ENCODE measurements at regions not wholly inside any gene's neighbourhood (a gene's known extent, or its start where the extent isn't known, plus 50 kb on each side); places are given as distances from the start of the nearest gene placed in this dataset.
"Not testable (repeated sequence)": the region's sequence is repeated elsewhere in the genome, so short reads cannot be mapped to it uniquely, and the experiment has no call there.

DNA sequence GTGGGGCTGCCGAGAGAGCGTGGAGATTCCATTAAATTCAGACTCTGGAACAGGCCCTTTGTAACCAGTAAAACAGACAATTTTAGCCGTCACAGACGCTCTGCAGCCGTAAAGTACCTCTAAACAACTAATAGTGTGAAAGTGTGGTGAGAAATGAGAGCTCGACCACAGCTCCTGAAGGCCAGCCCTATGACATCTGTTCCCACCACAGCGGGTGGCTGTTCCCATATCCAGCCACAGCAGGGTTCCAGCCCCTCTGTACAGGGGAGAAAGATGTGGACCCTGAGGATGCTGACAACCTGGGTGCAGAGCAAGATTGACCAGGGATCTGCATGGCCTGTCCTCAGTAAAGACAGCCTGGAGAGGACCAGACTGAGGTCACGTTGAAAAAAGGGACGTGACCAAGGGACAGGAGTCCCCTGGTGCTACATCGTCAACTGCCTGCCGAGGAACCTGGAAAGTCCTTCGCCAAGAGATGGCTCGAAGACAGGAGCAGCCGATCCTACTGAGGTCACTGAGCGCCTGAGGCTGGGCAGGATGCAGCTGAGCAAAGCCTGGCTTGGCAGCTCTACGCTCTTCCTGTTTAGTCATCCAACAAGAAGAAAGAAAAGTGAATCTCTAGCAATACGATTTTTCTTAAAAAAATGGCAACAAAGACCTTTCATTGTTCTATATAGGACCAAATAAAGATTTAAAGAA lies 831.7 kb downstream of the RNF144A start:
- DNase-seq (ENCODE audit: low spot score) = no peak
- intact Hi-C loops (cut with DNase I) = no loop called here

DNA sequence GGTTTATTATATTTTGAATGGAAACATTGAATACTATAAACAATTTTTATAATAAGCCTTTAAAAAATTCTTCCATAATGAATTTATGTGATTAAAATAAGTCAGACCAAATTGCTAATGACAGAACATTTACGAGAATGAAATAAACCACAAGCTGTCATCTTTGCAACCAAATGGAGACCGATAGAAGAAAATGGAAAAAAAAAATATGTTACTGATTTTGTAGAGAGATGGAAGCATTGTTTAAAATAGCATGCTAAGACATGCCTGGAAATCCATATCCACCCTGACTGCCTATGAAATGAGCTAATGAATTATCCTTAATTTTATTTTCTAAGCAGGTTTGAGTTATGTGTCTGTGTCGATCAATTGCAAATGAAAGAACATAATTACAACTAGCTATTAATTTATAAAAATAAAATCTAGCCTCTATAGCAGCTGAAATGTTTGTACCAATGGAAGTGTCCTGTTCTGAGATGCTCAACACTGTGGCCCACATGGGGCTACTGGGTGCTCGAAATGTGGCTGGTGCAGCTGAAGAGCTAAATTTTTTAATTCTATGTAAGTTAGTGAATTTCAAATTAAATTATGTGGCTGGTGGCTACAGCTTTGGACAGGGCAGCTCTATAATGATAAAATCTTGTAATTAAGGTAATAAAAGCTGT lies 832.8 kb downstream of the RNF144A start:
- intact Hi-C loops (cut with DNase I) = no loop called here
- no peak for DNase-seq (ENCODE audit: low spot score)

DNA sequence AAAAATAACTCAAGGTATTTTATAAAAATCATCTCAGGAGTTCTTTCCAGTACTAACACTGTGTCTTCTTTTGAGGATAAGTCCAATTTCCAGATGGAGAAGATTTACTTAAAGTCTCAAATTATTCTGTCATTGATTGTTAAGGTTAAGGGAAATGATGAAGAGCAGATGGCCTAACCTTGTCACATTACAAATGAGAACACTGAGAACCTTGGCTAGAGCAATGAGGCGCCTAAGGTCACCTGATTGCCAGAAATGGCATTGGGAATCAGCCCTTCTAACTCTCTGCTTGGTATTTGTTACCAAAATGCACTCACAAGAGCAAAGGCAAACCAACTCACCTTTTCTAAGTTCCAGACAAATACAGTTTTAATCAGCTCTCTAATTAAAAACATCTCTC lies 835.1 kb downstream of the RNF144A start:
- intact Hi-C loops (cut with DNase I) = no loop called here
- DNase-seq (ENCODE audit: low spot score) = no peak

DNA sequence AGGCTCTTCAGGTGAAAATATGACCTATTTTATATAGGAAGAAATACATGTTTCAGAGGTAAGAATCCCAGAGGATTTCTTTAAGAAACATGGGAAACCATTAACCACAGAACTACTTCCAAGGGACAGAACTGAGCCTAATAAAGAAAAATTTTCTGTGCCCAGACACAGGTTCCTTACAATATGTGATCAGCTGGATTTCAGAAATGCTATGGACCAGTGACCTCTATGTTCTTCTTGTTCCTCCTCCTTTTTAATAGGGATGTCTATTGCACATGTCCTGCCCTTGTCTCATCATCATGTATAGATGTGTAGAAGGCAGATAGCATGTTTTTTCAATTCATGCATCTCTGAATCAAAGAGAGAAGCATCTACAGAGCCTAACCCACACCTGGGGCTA lies 836.6 kb downstream of the RNF144A start:
- DNase-seq (ENCODE audit: low spot score) = no peak
- intact Hi-C loops (cut with DNase I) = no loop called here

DNA sequence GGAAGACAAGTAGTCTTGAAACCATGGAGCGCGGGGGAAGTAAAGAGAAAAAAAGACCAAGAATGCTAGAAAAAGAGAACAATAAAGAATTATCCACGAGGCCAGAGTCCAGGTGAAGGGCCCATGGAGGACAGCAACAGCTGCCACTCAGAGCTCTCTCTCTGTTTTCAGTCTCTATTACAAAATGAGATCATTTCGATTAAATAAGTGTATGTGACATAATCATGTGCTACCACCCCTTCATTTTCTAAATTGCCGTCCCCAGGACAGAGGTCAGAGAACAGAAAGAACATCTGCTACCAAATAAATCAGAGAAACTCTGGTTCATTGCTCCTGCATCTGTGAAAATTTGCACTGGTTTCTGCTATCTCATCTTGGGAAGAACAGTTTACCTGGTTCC lies 838.7 kb downstream of the RNF144A start:
- no peak for DNase-seq (ENCODE audit: low spot score)
- intact Hi-C loops (cut with DNase I) = no loop called here

DNA sequence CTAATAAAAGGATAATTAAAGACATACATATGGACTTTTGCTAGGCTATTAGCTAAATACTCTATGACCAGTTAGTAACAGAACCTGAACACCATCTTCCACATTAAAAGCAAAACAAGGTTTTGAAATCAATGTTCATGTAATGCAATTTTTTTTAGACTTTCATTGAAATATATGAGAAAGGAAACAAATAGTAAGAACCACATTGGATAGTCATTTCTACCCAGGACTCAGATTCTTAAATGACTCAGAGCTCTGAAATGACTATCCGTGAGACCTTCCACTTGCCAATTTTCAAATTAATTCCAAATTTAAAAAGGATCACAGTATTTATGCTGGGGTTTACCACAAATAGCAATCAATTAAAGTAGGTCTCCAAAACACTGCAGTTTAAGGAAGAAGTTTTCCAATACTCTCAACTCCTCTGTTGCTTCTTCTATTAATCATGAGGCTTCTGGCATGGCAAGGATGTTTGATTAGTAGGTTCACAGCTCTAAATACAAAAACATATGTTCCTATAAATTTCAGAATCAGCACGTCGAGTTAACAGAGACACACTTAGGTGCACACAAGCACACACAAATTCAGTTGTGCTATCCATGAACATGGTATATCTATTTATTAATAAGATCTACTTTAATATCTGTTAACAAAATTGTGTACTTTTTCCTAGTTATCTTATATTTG lies 841.0 kb downstream of the RNF144A start:
- no peak for DNase-seq (ENCODE audit: low spot score)
- intact Hi-C loops (cut with DNase I) = no loop called here

DNA sequence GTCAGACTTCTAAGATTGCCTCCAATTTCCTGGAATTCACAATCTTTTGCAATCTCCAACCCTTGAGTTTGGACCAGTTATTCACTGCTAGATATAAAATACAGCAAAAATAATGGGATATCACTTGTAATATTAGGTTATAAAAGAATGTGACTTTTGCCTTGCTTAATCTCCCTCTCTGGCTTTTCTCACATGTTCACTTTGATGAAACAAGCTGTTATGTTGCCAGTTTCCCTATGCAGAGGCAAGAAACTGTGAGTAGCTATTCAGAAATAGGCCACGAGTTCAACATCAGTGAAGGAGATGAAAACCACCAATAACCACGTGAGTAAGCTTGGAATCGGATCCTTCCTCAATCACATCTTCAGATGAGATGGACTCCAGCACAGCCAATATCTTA lies 842.7 kb downstream of the RNF144A start:
- intact Hi-C loops (cut with DNase I) = no loop called here
- DNase-seq (ENCODE audit: low spot score) = no peak

DNA sequence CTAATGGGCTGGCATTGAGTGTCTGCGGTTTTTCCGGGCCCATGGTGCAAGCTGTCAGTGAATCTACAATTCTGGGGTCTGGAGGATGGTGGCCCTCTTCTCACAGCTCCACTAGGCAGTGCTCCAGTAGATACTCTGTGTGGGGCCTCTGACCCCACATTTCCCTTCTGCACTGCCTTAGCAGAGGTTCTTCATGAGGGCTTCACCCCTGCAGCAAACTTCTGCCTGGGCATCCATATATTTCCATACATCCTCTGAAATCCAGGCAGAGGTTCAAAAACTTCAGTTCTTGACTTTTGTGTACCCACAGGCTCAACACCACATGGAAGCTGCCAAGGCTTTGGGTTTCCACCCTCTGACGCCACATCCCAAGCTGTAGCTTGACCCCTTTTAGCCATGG lies 846.2 kb downstream of the RNF144A start:
- intact Hi-C loops (cut with DNase I) = not testable (repeated sequence)

DNA sequence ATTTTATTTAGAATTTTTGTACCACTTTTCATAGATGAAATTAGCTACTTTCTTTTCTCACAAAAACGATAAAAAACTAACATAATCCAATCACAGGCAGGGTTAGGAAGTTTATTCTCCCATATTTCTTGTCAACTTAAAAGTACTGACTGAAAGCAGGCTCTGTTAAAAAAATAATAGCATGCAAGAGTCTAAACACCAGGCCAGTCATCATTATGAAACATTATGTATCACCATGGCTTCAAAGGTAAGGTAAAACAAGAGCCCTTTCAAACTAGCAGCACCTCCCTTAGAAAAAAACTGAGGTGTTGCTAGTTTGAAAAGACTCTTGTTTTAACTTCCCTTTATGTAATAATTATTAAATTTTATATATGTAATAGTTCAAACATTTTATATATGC lies 848.0 kb downstream of the RNF144A start:
- no peak for DNase-seq (ENCODE audit: low spot score)

More for the DNA sequence above, 846.2 kb downstream of the RNF144A start:
- DNase-seq (ENCODE audit: low spot score) = not testable (repeated sequence)

DNA sequence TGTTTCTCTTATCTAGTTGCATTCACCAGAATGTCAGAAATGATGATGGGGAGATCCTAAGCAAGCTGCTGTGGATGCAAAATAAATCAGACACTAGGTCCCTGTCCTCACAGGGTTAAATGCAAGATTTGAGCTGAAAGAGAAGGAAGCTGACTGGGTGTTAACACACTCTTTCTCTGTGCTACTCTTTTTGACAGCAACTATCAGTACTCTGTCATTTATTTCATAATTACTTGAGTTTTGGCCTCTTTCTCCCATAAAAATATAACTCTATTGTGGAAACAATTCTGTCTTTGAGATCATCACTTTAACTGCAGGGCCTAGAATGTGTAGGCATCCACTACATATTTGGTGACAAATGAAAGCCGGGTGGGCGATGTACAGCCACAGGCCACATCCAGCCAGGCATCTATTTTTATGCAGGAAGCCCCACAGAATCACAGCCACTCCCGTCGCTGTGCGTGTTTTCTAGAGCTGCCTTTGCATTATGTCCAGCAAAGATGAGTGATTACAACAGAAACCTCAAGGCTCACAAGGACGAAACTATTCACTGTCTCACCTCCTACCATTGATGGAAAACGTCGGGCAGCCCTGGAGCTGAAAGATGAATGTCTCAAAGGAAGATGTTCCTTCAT lies 849.0 kb downstream of the RNF144A start:
- intact Hi-C loops (cut with DNase I) = no loop called here
- DNase-seq (ENCODE audit: low spot score) = no peak

More for the DNA sequence above, 848.0 kb downstream of the RNF144A start:
- intact Hi-C loops (cut with DNase I) = no loop called here

DNA sequence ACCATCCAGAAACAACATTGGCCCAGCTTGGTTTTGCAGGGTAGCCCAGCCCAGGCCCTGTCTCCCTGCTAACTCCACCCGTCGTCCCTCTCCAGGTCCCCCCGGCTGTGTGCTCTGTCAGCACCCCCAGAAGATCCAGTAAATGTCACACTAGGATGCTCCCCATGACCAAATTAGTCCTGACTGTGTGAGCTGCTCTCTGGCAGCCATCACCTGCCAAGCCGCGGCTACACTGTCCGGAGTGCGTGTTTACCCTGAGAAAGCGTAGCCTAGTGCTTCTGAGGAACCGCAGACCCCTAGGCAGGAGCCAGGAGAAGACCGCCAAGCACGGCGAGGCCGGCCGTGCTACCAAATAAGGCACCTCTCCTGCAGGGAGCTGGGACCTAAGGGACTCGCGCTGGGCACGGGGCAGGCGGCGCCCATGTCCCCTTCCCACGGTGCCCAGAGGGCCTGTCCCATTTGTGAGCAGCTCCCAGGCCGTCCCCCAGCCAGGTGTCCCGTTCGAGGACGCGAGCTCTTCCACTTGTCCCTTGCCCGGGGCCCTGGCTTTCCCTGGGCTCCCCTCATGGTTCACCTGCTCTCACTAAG lies 849.9 kb downstream of the RNF144A start:
- intact Hi-C loops (cut with DNase I) = no loop called here
- no peak for DNase-seq (ENCODE audit: low spot score)

DNA sequence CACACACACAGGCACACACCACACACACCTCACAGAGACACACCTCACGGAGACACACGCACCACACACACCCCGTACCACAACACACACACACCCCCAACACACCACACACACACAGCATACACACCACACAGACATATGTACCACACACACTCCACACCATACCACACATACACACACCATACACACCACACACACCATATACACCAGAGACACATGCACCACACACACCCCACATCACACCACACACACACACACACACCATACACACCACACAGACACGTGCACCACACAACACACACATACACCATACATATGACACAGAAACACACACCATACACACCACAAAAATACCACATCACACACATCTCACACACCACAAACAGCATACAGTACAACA lies 850.7 kb downstream of the RNF144A start:
- DNase-seq (ENCODE audit: low spot score) = no peak
- intact Hi-C loops (cut with DNase I) = no loop called here

DNA sequence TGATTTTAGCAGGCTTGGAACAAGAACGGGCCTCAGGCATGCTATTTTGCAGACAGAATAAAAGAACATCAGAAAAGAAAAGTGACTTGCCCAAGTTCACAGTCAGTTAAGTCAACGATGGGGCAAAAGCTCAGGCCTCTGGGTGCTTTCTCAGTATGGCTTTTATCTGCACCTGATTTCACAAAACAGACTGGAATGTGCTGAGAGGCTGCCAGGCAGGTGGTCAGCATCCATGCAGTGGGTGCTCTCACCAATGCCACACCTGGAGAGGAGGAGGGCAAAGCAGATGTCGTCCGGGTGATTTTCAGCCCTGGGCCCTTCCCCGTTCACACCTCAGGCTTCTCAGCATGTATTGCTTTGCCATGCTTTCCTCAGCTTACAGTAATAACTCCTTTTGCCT lies 854.6 kb downstream of the RNF144A start:
- intact Hi-C loops (cut with DNase I) = no loop called here
- DNase-seq (ENCODE audit: low spot score) = no peak

DNA sequence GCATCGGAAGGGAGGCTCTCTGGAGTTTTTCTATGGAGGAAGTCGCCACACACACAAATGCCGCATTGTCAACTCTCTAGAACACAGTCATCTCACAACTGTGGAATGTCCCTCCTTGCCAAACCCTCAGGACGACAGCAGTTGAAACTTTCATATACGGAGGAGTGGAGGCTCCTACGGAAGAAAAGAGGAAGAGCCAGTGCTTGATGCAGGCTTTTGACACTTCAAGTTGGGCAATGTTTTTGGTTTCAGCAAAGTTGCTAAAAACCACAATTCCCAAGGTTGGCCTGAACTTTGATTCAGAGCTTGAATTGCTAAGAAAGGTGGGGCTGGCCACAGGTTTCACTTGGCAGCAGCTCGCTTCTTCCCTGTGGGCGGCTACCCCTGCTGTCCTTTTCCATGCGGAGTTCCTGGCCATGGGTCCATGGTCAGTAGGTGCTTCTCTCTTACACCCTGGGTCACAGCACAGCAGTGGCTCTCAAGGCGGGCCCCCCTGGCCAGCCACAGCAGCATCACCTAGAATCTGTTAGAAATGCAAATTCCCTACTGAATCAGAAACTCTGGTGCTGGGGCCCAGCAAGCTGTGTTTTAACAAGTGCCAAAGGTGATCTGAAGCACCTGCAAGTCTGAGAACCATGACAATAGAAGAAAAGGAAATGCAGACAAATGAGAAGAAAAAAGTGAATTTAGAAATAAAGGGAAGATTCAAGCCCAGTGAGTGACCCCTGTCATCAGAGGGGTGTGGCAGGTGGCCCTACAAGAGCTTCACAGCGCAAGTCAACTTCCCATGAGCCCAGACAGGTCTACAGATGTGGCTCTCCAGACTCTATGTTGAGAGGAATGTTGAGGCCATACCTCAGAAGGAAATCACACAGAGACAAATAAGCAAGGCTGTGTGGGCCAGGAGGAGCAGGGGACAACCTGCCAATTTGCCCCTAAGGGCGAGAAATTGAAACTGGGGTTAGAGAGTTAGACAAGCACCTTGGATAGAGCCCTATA lies 856.4 kb downstream of the RNF144A start:
- intact Hi-C loops (cut with DNase I) = no loop called here
- no peak for DNase-seq (ENCODE audit: low spot score)

DNA sequence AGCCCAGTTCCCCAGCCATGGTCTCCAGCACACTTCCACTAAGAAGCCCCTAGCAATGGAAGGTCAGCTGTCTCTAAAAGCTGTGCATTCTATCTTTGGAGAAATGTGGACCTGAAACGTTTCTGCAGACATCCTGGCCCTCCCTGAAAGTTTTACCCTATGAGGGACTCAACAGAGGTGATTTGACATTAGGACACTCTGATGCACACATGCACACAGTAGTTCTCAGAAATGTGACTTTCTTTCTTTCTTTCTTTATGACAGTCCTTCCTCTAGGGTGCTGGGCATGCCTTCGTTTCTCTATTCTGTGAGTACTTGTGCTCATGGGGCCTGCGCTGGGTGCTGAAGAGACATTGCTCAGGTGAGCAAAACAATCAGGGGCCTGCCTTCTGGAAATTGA lies 857.3 kb downstream of the RNF144A start:
- intact Hi-C loops (cut with DNase I) = no loop called here
- no peak for DNase-seq (ENCODE audit: low spot score)

DNA sequence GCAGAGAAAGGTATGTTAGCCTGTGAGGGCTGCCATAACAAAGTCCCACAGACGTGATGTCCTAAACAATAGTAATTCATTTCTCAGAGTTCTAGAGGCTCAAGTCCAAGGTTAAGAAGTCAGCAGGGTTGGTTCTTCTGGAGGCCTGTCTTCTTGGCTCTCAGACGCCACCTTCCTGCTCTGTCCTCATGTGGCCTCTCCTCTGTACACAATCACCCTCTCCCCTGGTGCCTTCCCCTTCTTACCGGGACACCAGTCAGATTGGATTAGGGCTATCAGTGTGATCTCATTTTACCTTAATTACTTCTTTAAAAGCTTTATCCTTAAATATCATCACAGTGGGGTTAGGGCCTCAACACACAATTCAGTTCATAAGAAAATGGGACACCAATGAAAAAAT lies 860.5 kb downstream of the RNF144A start:
- DNase-seq (ENCODE audit: low spot score) = no peak
- intact Hi-C loops (cut with DNase I) = no loop called here

DNA sequence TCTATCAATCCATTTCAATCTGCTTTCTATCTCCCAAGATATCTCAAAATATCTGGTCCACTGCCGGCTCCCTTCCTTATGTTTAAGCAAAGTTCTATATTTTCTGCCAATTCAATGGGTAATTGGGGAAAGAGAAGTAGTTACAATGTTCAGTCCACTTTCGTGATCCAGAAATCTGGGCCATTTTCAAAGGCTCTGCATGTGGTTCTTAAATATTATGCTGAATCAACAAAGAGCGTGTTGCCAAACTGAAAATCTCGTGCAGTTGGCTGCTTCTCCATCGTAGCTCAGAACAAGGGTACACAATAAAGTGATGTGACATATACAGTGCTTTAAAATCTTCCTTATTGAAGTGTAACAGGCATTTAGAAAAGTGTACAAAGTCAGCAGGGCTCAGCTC lies 863.1 kb downstream of the RNF144A start:
- intact Hi-C loops (cut with DNase I) = no loop called here
- DNase-seq (ENCODE audit: low spot score) = no peak

DNA sequence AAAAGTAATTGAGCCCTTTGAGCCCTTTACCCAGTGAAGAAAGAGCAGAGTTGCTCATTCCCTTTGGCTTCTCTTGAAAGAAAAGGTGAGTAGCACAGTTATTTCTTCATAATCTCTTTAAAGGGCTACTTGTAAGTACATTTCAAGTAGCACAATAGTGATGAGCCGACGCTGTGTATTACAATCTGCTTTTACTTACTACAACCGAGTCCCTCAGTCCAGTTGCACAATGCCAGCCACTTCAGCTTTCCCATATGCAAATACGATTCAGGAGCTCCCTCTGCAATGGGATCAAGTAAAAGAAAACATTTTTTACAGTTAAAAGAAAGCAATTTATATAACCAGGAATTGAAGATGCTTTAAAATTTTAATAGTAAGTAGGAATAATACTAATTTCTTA lies 868.5 kb downstream of the RNF144A start:
- intact Hi-C loops (cut with DNase I) = no loop called here
- DNase-seq (ENCODE audit: low spot score) = no peak

DNA sequence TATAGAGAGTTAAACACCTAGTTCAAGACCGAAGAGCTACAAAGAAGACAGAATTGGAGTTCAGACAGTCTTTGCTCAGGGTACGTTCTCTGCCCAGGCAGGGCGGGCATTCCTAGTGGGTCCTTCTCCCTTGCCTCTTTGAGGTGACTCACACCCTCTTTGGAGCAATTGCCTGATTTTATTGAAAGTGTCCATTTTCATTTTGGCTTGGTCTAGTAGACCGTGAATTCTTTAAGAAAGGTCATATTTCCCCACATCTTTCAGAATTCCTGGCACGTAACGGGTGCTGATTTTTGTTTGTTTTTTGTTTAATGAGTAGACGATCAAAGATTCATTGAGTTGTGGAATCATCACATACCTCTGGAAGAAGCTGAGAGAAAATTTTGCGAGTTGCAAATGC lies 871.5 kb downstream of the RNF144A start:
- no peak for DNase-seq (ENCODE audit: low spot score)
- intact Hi-C loops (cut with DNase I) = no loop called here

All from cardiac septum (tissue), 1 donor.